ENCODE measurements at regions not wholly inside any gene's neighbourhood (a gene's known extent, or its start where the extent isn't known, plus 50 kb on each side); places are given as distances from the start of the nearest gene placed in this dataset.

DNA sequence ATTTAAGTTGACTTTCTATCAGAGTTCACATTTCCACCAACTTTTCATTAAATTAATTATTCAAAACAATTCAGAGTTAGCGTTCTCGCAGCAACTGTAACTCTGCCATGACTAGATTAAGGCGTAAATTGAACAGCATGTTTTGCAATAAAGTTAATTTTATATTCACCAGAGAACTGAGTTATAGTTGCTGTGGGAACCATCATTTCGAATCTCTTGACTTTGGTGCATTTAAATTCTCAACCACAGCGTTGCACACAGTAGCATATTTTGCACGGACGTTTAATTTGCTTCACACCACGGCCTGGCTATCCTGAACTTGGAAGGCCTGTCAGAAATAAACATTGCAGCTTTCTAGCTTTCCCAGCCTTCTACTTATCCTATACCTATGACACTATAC is 144.3 kb upstream of the WWC1 start:
- Histone ChIP-seq H3K18ac (ENCODE audit: low read depth in 1 of 2, low read length in 2 of 2) (no peak overlapping the region), H3K4me3 (ENCODE audit: insufficient read depth in 1 of 2, low read depth in 1 of 2, low read length in 2 of 2) (no peak overlapping the region), H3K27ac (ENCODE audit: low read length, poor library complexity, severe bottlenecking) (no peak overlapping the region), H2BK12ac (ENCODE audit: low read length in 2 of 2) (no peak overlapping the region), H3K23ac (ENCODE audit: low read length in 2 of 2) (no peak overlapping the region), H2BK5ac (ENCODE audit: low read depth, low read length, poor library complexity, severe bottlenecking) (no peak overlapping the region), H3K4me2 (ENCODE audit: low read length, poor library complexity, severe bottlenecking) (no peak overlapping the region), H3K4me1 (ENCODE audit: control insufficient read depth, insufficient read depth, low read depth, low read length) (no peaks in the 10 kb centered on the region), H3K14ac (ENCODE audit: low read length in 2 of 2) (no peak overlapping the region), H4K8ac (ENCODE audit: low read length) (no peak overlapping the region), H3K9me3 (ENCODE audit: control insufficient read depth, low read length) (no peaks in the 10 kb centered on the region), H2BK15ac (ENCODE audit: low read depth, poor library complexity, severe bottlenecking) (no peak overlapping the region), H4K91ac (ENCODE audit: low read length) (no peak overlapping the region), H2AK5ac (ENCODE audit: low read length, severe bottlenecking) (no peak overlapping the region), H3K27me3 (ENCODE audit: control insufficient read depth in 1 of 2, insufficient read depth in 1 of 2, low read length in 2 of 2) (peaks cover 0 to 38% of the 10 kb centered on the region in 2 experiments), H2AFZ (ENCODE audit: low read depth, low read length) (no peak overlapping the region), H3K4ac (ENCODE audit: low read depth in 1 of 2, low read length in 2 of 2) (no peak overlapping the region), H3K9ac (ENCODE audit: low read length) (no peak overlapping the region), H2BK120ac (ENCODE audit: low read depth, low read length) (no peak overlapping the region), H3K79me1 (replicated peaks; ENCODE audit: low read length, poor library complexity, severe bottlenecking) (no peaks in the 10 kb centered on the region), H3K36me3 (ENCODE audit: control insufficient read depth in 1 of 2, insufficient read depth in 2 of 2, low read depth in 1 of 2, low read length in 2 of 2) (peaks cover 0 to 8% of the 10 kb centered on the region in 2 experiments)
- DNase-seq = no peak
- 85% methylated on average over 8 of the region's 8 CpGs for WGBS

DNA sequence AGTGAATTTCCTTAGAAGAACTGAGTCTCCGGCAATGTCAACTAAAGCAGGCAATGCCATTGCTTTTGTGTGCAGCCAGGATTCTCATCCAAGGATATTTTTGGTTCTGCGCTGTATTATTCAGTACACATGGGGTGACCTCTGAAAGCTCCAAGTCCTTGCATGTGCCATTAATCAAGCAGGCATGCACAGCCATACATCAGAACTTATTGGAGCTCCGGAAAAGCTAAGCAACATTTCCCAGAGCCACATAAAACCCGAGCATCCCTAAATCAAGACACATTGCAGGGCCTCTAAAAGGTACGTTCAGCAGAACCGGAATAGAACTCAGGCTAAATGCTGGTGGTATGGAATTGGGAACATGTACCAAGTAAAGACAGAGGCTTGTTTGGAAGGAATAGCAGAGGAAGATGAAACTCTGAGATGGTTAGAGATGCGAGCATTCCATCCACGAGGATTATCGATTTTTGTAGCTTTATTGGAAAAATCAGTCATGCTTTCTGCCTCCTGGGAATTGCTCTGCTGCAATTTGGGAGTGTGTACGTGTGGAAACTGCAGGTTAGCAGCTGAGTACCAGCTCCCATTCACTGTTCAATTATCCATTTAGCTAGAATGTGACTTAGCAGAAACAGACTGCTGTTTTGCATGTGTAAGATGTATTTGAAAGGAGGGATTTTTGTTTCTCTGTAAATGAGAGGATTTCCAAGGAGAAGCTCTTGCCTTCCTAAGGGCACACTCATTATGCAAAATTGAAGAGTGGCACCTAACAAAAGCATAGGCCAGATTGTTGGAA is 143.7 kb upstream of the WWC1 start:
- no peaks in the 10 kb centered on the region for H3K9me3 ChIP-seq (ENCODE audit: control insufficient read depth, low read length)
- no peak overlapping the region for H3K18ac ChIP-seq (ENCODE audit: low read depth in 1 of 2, low read length in 2 of 2)
- H3K9ac ChIP-seq (ENCODE audit: low read length) = no peak overlapping the region
- H4K8ac ChIP-seq (ENCODE audit: low read length) = no peak overlapping the region
- H3K27me3 ChIP-seq (ENCODE audit: control insufficient read depth in 1 of 2, insufficient read depth in 1 of 2, low read length in 2 of 2) = peaks cover 0 to 44% of the 10 kb centered on the region in 2 experiments
- H2AFZ ChIP-seq (ENCODE audit: low read depth, low read length) = no peak overlapping the region
- no peaks in the 10 kb centered on the region for H3K79me1 ChIP-seq (replicated peaks; ENCODE audit: low read length, poor library complexity, severe bottlenecking)
- no peak overlapping the region for H3K4ac ChIP-seq (ENCODE audit: low read depth in 1 of 2, low read length in 2 of 2)
- no peak overlapping the region for H3K23ac ChIP-seq (ENCODE audit: low read length in 2 of 2)
- H3K4me2 ChIP-seq (ENCODE audit: low read length, poor library complexity, severe bottlenecking) = no peak overlapping the region
- H3K4me1 ChIP-seq (ENCODE audit: control insufficient read depth, insufficient read depth, low read depth, low read length) = no peaks in the 10 kb centered on the region
- no peak overlapping the region for H3K4me3 ChIP-seq (ENCODE audit: insufficient read depth in 1 of 2, low read depth in 1 of 2, low read length in 2 of 2)
- no peak overlapping the region for H4K91ac ChIP-seq (ENCODE audit: low read length)
- no peak overlapping the region for H3K27ac ChIP-seq (ENCODE audit: low read length, poor library complexity, severe bottlenecking)
- H3K14ac ChIP-seq (ENCODE audit: low read length in 2 of 2) = no peak overlapping the region
- no peak overlapping the region for H2BK120ac ChIP-seq (ENCODE audit: low read depth, low read length)
- H2BK12ac ChIP-seq (ENCODE audit: low read length in 2 of 2) = no peak overlapping the region
- no peak overlapping the region for H2BK5ac ChIP-seq (ENCODE audit: low read depth, low read length, poor library complexity, severe bottlenecking)
- H2AK5ac ChIP-seq (ENCODE audit: low read length, severe bottlenecking) = no peak overlapping the region
- 76% methylated on average over 10 of the region's 10 CpGs for WGBS
- no peak overlapping the region for H2BK15ac ChIP-seq (ENCODE audit: low read depth, poor library complexity, severe bottlenecking)
- no peak for DNase-seq
- peaks cover 0 to 8% of the 10 kb centered on the region in 2 experiments for H3K36me3 ChIP-seq (ENCODE audit: control insufficient read depth in 1 of 2, insufficient read depth in 2 of 2, low read depth in 1 of 2, low read length in 2 of 2)

DNA sequence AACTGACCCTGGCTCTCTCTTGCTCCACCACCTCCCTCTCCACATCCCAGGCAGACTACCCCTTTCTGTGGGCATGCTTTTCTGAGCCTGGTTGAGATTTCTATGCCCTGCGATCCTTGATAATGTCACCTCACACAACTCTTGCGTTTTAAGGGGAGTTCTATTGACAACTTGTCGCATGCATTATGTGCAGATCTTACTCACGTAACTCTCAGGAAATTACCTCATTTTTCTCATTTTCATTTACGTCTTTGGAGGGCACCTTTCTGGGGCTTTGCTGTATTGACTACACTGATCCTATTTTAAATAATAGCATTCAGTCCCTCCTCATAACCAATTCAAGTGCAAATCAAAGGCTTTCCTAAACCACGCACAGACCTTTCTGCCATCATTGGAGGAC is 140.4 kb upstream of the WWC1 start:
- Histone ChIP-seq H3K23ac (ENCODE audit: low read length in 2 of 2) (no peak overlapping the region), H3K18ac (ENCODE audit: low read depth in 1 of 2, low read length in 2 of 2) (no peak overlapping the region), H3K4me2 (ENCODE audit: low read length, poor library complexity, severe bottlenecking) (no peak overlapping the region), H3K27me3 (ENCODE audit: control insufficient read depth in 1 of 2, insufficient read depth in 1 of 2, low read length in 2 of 2) (peaks cover 0 to 53% of the 10 kb centered on the region in 2 experiments), H2BK120ac (ENCODE audit: low read depth, low read length) (no peak overlapping the region), H2BK5ac (ENCODE audit: low read depth, low read length, poor library complexity, severe bottlenecking) (no peak overlapping the region), H2BK15ac (ENCODE audit: low read depth, poor library complexity, severe bottlenecking) (no peak overlapping the region), H3K4me3 (ENCODE audit: insufficient read depth in 1 of 2, low read depth in 1 of 2, low read length in 2 of 2) (no peak overlapping the region), H2AK5ac (ENCODE audit: low read length, severe bottlenecking) (no peak overlapping the region), H3K4me1 (ENCODE audit: control insufficient read depth, insufficient read depth, low read depth, low read length) (peaks cover 1% of the 10 kb centered on the region), H2BK12ac (ENCODE audit: low read length in 2 of 2) (no peak overlapping the region), H4K8ac (ENCODE audit: low read length) (no peak overlapping the region), H3K9me3 (ENCODE audit: control insufficient read depth, low read length) (no peaks in the 10 kb centered on the region), H3K79me1 (replicated peaks; ENCODE audit: low read length, poor library complexity, severe bottlenecking) (no peaks in the 10 kb centered on the region), H3K14ac (ENCODE audit: low read length in 2 of 2) (peak overlapping the region in 1 of 2 experiments; percentile 18), H3K4ac (ENCODE audit: low read depth in 1 of 2, low read length in 2 of 2) (no peak overlapping the region), H3K9ac (ENCODE audit: low read length) (no peak overlapping the region), H3K27ac (ENCODE audit: low read length, poor library complexity, severe bottlenecking) (no peak overlapping the region), H4K91ac (ENCODE audit: low read length) (no peak overlapping the region), H3K36me3 (ENCODE audit: control insufficient read depth in 1 of 2, insufficient read depth in 2 of 2, low read depth in 1 of 2, low read length in 2 of 2) (peaks cover 0 to 8% of the 10 kb centered on the region in 2 experiments), H2AFZ (ENCODE audit: low read depth, low read length) (no peak overlapping the region)
- 87% methylated on average over 5 of the region's 6 CpGs for WGBS
- DNase-seq = no peak

DNA sequence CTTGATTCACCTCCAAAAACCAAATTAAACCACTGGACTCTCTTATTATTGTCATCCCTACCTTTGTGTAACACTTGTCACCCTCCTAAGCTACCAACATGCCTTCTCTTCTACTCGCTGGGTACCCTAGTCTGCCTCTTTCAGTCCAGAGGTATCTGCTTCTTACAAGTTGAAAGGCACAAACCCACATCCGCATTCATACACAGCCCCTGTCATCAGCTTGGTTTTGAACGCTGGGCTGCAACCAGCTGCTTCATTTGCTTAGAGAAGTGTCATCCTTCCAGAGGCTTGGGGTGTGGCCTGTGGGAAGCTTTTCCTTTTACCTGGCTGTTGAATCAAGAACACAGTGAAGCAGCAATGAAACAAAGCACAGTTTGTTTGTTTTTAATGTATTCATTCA is 138.8 kb upstream of the WWC1 start:
- no peak overlapping the region for H3K4me2 ChIP-seq (ENCODE audit: low read length, poor library complexity, severe bottlenecking)

More for the DNA sequence above, 138.8 kb upstream of the WWC1 start:
- H3K36me3 ChIP-seq (ENCODE audit: control insufficient read depth in 1 of 2, insufficient read depth in 2 of 2, low read depth in 1 of 2, low read length in 2 of 2) = peaks cover 0 to 15% of the 10 kb centered on the region in 2 experiments
- H3K79me1 ChIP-seq (replicated peaks; ENCODE audit: low read length, poor library complexity, severe bottlenecking) = no peaks in the 10 kb centered on the region
- H3K14ac ChIP-seq (ENCODE audit: low read length in 2 of 2) = no peak overlapping the region
- H2AFZ ChIP-seq (ENCODE audit: low read depth, low read length) = no peak overlapping the region
- peaks cover 1% of the 10 kb centered on the region for H3K4me1 ChIP-seq (ENCODE audit: control insufficient read depth, insufficient read depth, low read depth, low read length)
- WGBS = 81% methylated on average over 2 of the region's 3 CpGs
- H3K4me3 ChIP-seq (ENCODE audit: insufficient read depth in 1 of 2, low read depth in 1 of 2, low read length in 2 of 2) = no peak overlapping the region
- H4K8ac ChIP-seq (ENCODE audit: low read length) = no peak overlapping the region
- DNase-seq = no peak
- no peak overlapping the region for H3K27ac ChIP-seq (ENCODE audit: low read length, poor library complexity, severe bottlenecking)
- no peak overlapping the region for H2BK12ac ChIP-seq (ENCODE audit: low read length in 2 of 2)
- no peak overlapping the region for H2BK120ac ChIP-seq (ENCODE audit: low read depth, low read length)
- no peak overlapping the region for H4K91ac ChIP-seq (ENCODE audit: low read length)
- H3K9ac ChIP-seq (ENCODE audit: low read length) = no peak overlapping the region
- no peak overlapping the region for H3K18ac ChIP-seq (ENCODE audit: low read depth in 1 of 2, low read length in 2 of 2)
- H3K4ac ChIP-seq (ENCODE audit: low read depth in 1 of 2, low read length in 2 of 2) = no peak overlapping the region
- H2BK15ac ChIP-seq (ENCODE audit: low read depth, poor library complexity, severe bottlenecking) = no peak overlapping the region
- H3K9me3 ChIP-seq (ENCODE audit: control insufficient read depth, low read length) = no peaks in the 10 kb centered on the region
- H3K23ac ChIP-seq (ENCODE audit: low read length in 2 of 2) = no peak overlapping the region
- H2BK5ac ChIP-seq (ENCODE audit: low read depth, low read length, poor library complexity, severe bottlenecking) = no peak overlapping the region
- no peak overlapping the region for H2AK5ac ChIP-seq (ENCODE audit: low read length, severe bottlenecking)
- peaks cover 0 to 59% of the 10 kb centered on the region in 2 experiments for H3K27me3 ChIP-seq (ENCODE audit: control insufficient read depth in 1 of 2, insufficient read depth in 1 of 2, low read length in 2 of 2)
